PC-3 (cell line): ENCODE measurements at regions not wholly inside any gene's neighbourhood (a gene's known extent, or its start where the extent isn't known, plus 50 kb on each side); places are given as distances from the start of the nearest gene placed in this dataset.

Experiments
- CTCF ChIP-seq: fragments of 300-600 bp; sonication (generic); conservative IDR thresholded peaks from 2 replicates; pipeline ENCODE4 v1.5.1; 2017; ENCODE audit warnings: antibody characterized with exemption, low read depth, mild to moderate bottlenecking, low read length
- EZH2 ChIP-seq: fragments of 300-600 bp; sonication (generic); IDR thresholded peaks from one replicate; pipeline ENCODE4 v1.6.1; 2017; ENCODE audit warnings: antibody characterized with exemption, mild to moderate bottlenecking, low read length; ENCODE audit not compliant: unreplicated experiment

DNA sequence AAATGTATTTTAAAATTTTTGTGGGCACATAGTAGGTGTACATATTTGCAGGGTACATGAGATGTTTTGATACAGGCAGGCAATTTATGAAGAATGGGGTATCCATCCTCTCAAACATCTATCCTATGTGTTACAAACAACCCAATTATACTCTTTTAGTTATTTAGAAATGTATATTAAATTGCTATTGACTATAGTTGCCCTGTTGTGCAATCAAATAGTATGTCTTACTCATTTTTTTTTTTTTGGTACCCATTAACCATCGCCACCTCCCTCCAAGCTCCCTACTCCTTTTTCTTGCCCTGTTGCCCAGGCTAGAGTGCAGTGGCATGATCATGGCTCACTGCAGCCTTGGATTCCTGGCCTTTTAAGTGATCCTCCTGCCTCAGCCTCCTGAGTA is 128.1 kb downstream of the BAMBI start:
- TF ChIP-seq EZH2 (no peak), CTCF (no peak)
